AG04450 (cell line): ENCODE measurements at regions not wholly inside any gene's neighbourhood (a gene's known extent, or its start where the extent isn't known, plus 50 kb on each side); places are given as distances from the start of the nearest gene placed in this dataset.
A peak's percentile ranks its signal among the peaks of the same experiment; 100 is the strongest.

ENCODE experiments used
- CTCF ChIA-PET: fragments of 300-600, 350-600 bp; formaldehyde crosslinking; extraction: SDS; loops from one replicate; lab custom pipeline; 2022; ENCODE audit warnings: antibody characterized with exemption, inconsistent platforms; lab: Charles Lee
- POLR2A ChIA-PET: fragments of 350-600 bp; formaldehyde crosslinking; extraction: SDS; loops from one replicate; lab custom pipeline; 2021; ENCODE audit warnings: antibody characterized with exemption, inconsistent platforms; lab: Yijun Ruan, JAX
- DNase-seq: peaks from one replicate; pipeline ENCODE4 v3.0.0-alpha.2; 2011; ENCODE audit warnings: low read depth, low spot score
- H3K27ac ChIP-seq: one replicate; pipeline ENCODE4 v1.5.1; 2012; ENCODE audit warnings: low read depth, low read length, control low read depth
- H3K27me3 ChIP-seq: one replicate; pipeline ENCODE4 v1.6.0; 2012; ENCODE audit warnings: low read length; ENCODE audit not compliant: control insufficient read depth, insufficient read depth
- H3K4me3 ChIP-seq: 2 replicates; pipeline ENCODE4 v1.5.1; 2011; ENCODE audit warnings: mild to moderate bottlenecking, low read depth, low read length, control low read depth
- H3K9me3 ChIP-seq: 2 replicates; pipeline ENCODE4 v1.5.1; 2012; ENCODE audit warnings: low read length; ENCODE audit not compliant: control insufficient read depth, insufficient read depth
- TF ChIP-seq, protein P1 (sequence below): IDR thresholded peaks from 2 replicates; pipeline ENCODE4 v1.5.1; 2011; ENCODE audit warnings: low read depth, low read length, control low read depth, inconsistent platforms

DNA sequence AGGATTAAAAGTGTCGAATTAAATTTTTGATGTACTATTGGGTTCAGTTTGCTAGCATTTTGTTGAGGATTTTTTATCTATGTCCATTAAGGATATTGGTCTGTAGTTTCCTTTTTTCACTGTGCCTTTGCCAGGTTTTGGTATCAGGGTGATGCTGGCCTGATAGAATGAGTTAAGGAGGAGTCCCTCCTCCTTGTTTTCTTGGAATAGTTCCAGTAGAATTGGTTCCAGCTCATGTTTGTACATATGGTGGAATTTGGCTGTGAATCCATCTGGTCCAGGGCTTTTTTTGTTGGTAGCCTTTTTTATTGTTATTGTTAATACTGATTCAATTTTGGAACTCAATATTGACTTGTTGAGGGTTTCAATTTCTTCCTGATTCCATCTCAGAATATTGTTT is 141.8 kb downstream of the SIM1 start:
- DNase-seq = no peak
- H3K27me3 ChIP-seq = no peaks in the 10 kb centered on the region
- no peak overlapping the region for H3K27ac ChIP-seq
- TF ChIP-seq, protein P1, sequence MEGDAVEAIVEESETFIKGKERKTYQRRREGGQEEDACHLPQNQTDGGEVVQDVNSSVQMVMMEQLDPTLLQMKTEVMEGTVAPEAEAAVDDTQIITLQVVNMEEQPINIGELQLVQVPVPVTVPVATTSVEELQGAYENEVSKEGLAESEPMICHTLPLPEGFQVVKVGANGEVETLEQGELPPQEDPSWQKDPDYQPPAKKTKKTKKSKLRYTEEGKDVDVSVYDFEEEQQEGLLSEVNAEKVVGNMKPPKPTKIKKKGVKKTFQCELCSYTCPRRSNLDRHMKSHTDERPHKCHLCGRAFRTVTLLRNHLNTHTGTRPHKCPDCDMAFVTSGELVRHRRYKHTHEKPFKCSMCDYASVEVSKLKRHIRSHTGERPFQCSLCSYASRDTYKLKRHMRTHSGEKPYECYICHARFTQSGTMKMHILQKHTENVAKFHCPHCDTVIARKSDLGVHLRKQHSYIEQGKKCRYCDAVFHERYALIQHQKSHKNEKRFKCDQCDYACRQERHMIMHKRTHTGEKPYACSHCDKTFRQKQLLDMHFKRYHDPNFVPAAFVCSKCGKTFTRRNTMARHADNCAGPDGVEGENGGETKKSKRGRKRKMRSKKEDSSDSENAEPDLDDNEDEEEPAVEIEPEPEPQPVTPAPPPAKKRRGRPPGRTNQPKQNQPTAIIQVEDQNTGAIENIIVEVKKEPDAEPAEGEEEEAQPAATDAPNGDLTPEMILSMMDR = no peak
- no peak overlapping the region for H3K4me3 ChIP-seq
- ChIA-PET CTCF (no interaction called here), POLR2A (no interaction called here)
- no peaks in the 10 kb centered on the region for H3K9me3 ChIP-seq

DNA sequence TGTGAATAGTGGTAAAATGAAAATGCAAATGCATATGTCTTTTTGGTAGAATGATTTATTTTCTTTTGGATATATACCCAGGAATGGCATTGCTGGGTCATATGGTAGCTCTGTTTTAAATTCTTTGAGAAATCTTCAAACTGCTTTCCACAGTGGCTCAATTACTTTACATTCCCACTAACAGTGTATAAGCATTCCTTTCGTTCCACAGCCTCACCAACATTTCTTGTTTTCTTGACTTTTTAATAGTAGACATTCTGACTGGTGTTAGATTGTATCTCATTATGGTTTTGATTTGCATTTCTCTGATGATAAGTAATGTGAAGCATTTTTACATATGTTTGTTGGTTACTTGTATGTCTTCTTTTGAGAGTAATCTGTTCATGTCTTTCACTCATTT is 144.0 kb downstream of the SIM1 start:
- DNase-seq = no peak
- ChIA-PET POLR2A (no interaction called here), CTCF (interaction anchor here (0.6 kb wide), 1 partner anchor 16 kb away, joined by 4 read pairs; no protein-coding TSS in a partner anchor)
- no peaks in the 10 kb centered on the region for H3K9me3 ChIP-seq
- no peak overlapping the region for H3K27ac ChIP-seq
- H3K27me3 ChIP-seq = no peaks in the 10 kb centered on the region
- TF ChIP-seq, protein P1 = no peak
- no peak overlapping the region for H3K4me3 ChIP-seq

DNA sequence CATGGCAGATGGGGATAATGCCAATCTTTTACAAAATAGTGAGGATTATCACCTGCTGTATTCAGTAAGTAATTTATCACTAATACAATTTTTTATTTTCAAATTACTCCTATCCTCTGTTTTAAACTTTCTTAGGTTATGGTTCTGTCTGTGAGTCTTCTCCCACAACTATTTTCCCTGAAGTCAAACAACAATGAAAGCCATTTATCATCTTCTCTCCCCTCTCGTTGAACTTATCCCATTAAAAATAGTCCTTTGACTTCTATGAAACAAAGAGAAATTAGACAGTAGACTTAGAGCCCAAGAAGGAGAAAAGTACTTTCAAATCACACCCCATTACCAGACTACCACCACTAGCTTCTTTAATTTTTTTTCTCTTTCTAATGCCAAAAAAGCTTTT is 147.7 kb downstream of the SIM1 start:
- CTCF ChIA-PET = no interaction called here
- H3K9me3 ChIP-seq = no peaks in the 10 kb centered on the region
- H3K27me3 ChIP-seq = no peaks in the 10 kb centered on the region

DNA sequence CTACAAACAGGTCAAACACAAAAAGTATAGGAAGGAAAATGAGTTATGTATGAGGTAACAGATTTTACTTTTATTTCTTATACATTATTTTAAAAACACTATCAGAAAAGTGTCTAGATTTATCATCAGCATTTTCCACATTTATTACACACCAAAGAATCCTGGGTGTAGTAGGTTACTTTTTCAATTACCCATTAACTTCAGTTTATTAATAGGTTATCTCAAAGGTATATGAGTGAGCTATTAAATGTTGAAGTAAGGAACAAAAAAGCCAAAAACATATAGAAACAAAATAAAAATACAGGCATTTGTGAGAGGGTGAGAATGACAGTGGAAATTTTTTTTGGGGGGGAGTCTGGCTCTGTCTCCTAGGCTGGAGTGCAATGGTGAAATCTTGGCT is 150.5 kb downstream of the SIM1 start:
- CTCF ChIA-PET = interaction anchor here (1.2 kb wide), 1 partner anchor 10 kb away, joined by 4 read pairs; no protein-coding TSS in a partner anchor
- Histone ChIP-seq H3K9me3 (no peaks in the 10 kb centered on the region), H3K4me3 (no peak overlapping the region), H3K27me3 (no peaks in the 10 kb centered on the region), H3K27ac (no peak overlapping the region)
- POLR2A ChIA-PET = no interaction called here
- TF ChIP-seq, protein P1 = no peak
- DNase-seq = no peak

More for the DNA sequence above, 147.7 kb downstream of the SIM1 start:
- TF ChIP-seq, protein P1 = no peak
- Histone ChIP-seq H3K27ac (no peak overlapping the region), H3K4me3 (no peak overlapping the region)
- DNase-seq = no peak
- POLR2A ChIA-PET = interaction anchor here (0.7 kb wide), 1 partner anchor 34 kb away, joined by 3 read pairs; no protein-coding TSS in a partner anchor

DNA sequence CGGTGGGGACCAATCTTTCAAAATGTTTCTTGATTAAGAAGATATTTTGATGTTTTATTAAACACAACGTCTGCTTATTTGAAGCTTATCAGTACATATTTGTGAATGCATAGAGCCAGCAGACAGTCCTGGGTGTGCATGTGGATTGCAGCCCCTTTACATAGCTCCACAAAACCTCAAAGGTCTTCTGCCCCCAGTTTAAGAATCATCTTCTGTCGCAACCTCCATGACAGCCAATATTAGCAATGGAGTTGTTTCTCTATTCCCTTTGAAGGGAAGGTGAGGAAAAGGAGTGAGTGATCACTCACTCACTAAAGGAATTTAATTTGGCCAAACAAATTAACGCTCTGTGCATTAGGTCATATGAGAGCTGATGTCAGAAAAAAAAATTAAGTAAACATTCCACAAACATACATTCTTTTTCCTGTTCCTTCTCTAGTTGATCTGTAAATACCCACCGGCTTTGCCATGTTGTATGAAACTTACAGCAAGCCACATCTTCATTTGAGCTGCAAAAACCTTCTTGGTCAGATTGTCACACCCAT is 152.9 kb downstream of the SIM1 start:
- no peaks in the 10 kb centered on the region for H3K9me3 ChIP-seq
- ChIA-PET CTCF (interaction anchor here (1.2 kb wide), 1 partner anchor 20 kb away, joined by 4 read pairs; no protein-coding TSS in a partner anchor), POLR2A (interaction anchor here (0.7 kb wide), 1 partner anchor 135 kb away, joined by 3 read pairs; no protein-coding TSS in a partner anchor)
- DNase-seq = peak; percentile 6
- TF ChIP-seq, protein P1 = no peak
- no peak overlapping the region for H3K27ac ChIP-seq
- no peak overlapping the region for H3K4me3 ChIP-seq
- no peaks in the 10 kb centered on the region for H3K27me3 ChIP-seq
